Endothelial cell of umbilical vein (primary cell): ENCODE measurements at regions not wholly inside any gene's neighbourhood (a gene's known extent, or its start where the extent isn't known, plus 50 kb on each side); places are given as distances from the start of the nearest gene placed in this dataset.

Experiments used
- BruUV-seq: library from RNA; stranded (reverse); fragments of 400-500 nt; replicated peaks from 2 replicates; lab custom pipeline; 2021; lab: Mats Ljungman, UMichigan
- CTCF ChIA-PET: fragments of 300-600, 350-600 bp; sonication (Branson Sonifier 250); formaldehyde crosslinking; loops from one replicate; lab custom pipeline; 2021; ENCODE audit warnings: antibody characterized with exemption, inconsistent platforms; lab: Charles Lee
- POLR2A ChIA-PET: fragments of 300-600, 350-600 bp; sonication (Branson Sonifier 250); formaldehyde crosslinking; loops from one replicate; lab custom pipeline; 2021; ENCODE audit warnings: antibody characterized with exemption, inconsistent platforms; lab: Charles Lee
- DNase-seq: peaks from one replicate; pipeline ENCODE4 v3.0.0-alpha.2; 2011; ENCODE audit warnings: low read depth, low spot score
- FAIRE-seq: peaks from 2 replicates; lab custom pipeline; 2011; peaks lifted over from hg19 to GRCh38; lab: Jason Lieb, UNC
- H2AFZ ChIP-seq: 2 replicates; pipeline ENCODE4 v1.6.0; 2012; ENCODE audit warnings: low read depth, low read length, control low read depth, inconsistent platforms
- H3K27ac ChIP-seq: 2 replicates; pipeline ENCODE4 v1.5.1; 2011; ENCODE audit warnings: low read depth, mild to moderate bottlenecking, control low read depth, low read length, moderate library complexity; ENCODE audit not compliant: insufficient read depth
- H3K27me3 ChIP-seq, 2 experiments: 2 replicates each; pipeline versions ENCODE4 v1.6.0 to v1.6.1; 2011; ENCODE audit warnings: low read length in 2 of 2, mixed read lengths in 1 of 2; ENCODE audit not compliant: control insufficient read depth in 2 of 2, insufficient read depth in 2 of 2
- H3K36me3 ChIP-seq, 2 experiments: 2 replicates in 1 of 2; 3 replicates in 1 of 2; pipeline ENCODE4 v1.5.1; 2011; ENCODE audit warnings: low read length in 2 of 2, mild to moderate bottlenecking in 1 of 2, moderate library complexity in 1 of 2; ENCODE audit not compliant: control insufficient read depth in 2 of 2, insufficient read depth in 2 of 2; ENCODE audit errors: extremely low read depth in 1 of 2
- H3K4me1 ChIP-seq: 3 replicates; pipeline ENCODE4 v1.5.1; 2011; ENCODE audit warnings: mild to moderate bottlenecking, low read length; ENCODE audit not compliant: control insufficient read depth, insufficient read depth; ENCODE audit errors: extremely low read depth
- H3K4me2 ChIP-seq: 2 replicates; pipeline ENCODE4 v1.6.1; 2011; ENCODE audit warnings: low read length, control low read depth, mixed read lengths; ENCODE audit not compliant: insufficient read depth
- H3K4me3 ChIP-seq, 3 experiments: fragments of 200-600 bp in 1 of 3; sonication (generic), shearing (Covaris generic) in 1 of 3; replicated peaks in 1 of 3; 2 replicates each; pipeline ENCODE4 v1.5.1; 2011 to 2016; ENCODE audit warnings: control low read depth in 3 of 3, low read length in 3 of 3, mild to moderate bottlenecking in 2 of 3, inconsistent platforms in 1 of 3, low read depth in 1 of 3, moderate library complexity in 1 of 3; ENCODE audit not compliant: insufficient read depth in 1 of 3
- H3K79me2 ChIP-seq: 2 replicates; pipeline ENCODE4 v1.6.0; 2012; ENCODE audit warnings: low read length, inconsistent platforms; ENCODE audit not compliant: control insufficient read depth, insufficient read depth
- H3K9ac ChIP-seq: replicated peaks from 2 replicates; pipeline ENCODE3; 2011; ENCODE audit warnings: low read length, control low read depth; ENCODE audit not compliant: insufficient read depth; ENCODE audit errors: extremely low read depth
- H3K9me1 ChIP-seq: replicated peaks from 3 replicates; pipeline ENCODE4 v1.6.0; 2011; ENCODE audit warnings: mild to moderate bottlenecking, low read length; ENCODE audit not compliant: control insufficient read depth, insufficient read depth; ENCODE audit errors: extremely low read depth
- H3K9me3 ChIP-seq: replicated peaks from 2 replicates; pipeline ENCODE4 v1.5.1; 2012; ENCODE audit warnings: low read length, inconsistent platforms; ENCODE audit not compliant: control insufficient read depth, insufficient read depth
- H4K20me1 ChIP-seq: replicated peaks from 2 replicates; pipeline ENCODE3; 2011; ENCODE audit warnings: mild to moderate bottlenecking, low read length; ENCODE audit not compliant: control insufficient read depth, insufficient read depth; ENCODE audit errors: extremely low read depth
- JUN ChIP-seq: IDR thresholded peaks from 2 replicates; pipeline ENCODE4 v1.6.1; 2011; ENCODE audit warnings: borderline replicate concordance, low read depth; ENCODE audit not compliant: insufficient read length, insufficient read depth
- MYC ChIP-seq: IDR thresholded peaks from one replicate; pipeline ENCODE4 v1.6.1; 2011; ENCODE audit warnings: mild to moderate bottlenecking, low read depth, low read length
- POLR2A ChIP-seq: IDR thresholded peaks from 2 replicates; pipeline ENCODE4 v1.6.1; 2012; ENCODE audit warnings: low read depth, mild to moderate bottlenecking, control low read depth, low read length
- dilution Hi-C: fragments of 300-500 bp; cut with MboI; formaldehyde crosslinking; loops from one replicate; pipeline ENCODE4 v1.15.0; 2019; ENCODE audit warnings: low sequenced_read_pairs; ENCODE audit not compliant: extremely low pct_ligation_motif_present
- intact Hi-C: fragments of 100-400 bp; cut with micrococcal nuclease; formaldehyde crosslinking; loops from one replicate; pipeline ENCODE4 v1.10.0; 2022
- TF ChIP-seq, protein P1 (sequence below), 2 donors: IDR thresholded peaks; 1 replicate in 1 of 2; 2 replicates in 1 of 2; pipeline ENCODE4 v1.5.1; 2011; ENCODE audit warnings: low read length in 2 of 2, mild to moderate bottlenecking in 2 of 2, moderate library complexity in 2 of 2, control low read depth in 1 of 2, inconsistent platforms in 1 of 2, low read depth in 1 of 2; ENCODE audit not compliant: insufficient read depth in 1 of 2; ENCODE audit errors: extremely low read depth in 1 of 2

DNA sequence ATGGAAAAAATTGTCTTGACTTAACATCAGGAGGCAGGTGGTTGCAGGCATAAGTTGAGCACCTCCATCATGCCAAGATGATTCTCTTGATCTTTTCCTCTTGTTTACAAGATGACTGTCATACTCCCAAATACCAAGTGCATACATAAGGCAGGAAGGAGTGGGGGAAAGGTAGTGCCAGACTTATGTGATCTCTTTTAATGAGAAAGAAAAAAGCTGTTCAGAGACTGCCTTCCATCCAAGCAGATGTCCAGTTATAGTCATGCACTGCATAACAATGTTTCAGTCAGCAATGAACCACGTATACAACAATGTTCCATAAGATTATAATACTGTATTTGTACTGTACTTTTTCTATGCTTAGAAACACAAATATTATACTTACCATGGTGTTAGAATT lies 135.7 kb downstream of the EHF start:
- POLR2A ChIA-PET, result no interaction called here
- no TSS peak for BruUV-seq
- CTCF ChIA-PET, result interaction anchor here (1.4 kb wide), 1 partner anchor 13 kb away, joined by 3 read pairs; no protein-coding TSS in a partner anchor

DNA sequence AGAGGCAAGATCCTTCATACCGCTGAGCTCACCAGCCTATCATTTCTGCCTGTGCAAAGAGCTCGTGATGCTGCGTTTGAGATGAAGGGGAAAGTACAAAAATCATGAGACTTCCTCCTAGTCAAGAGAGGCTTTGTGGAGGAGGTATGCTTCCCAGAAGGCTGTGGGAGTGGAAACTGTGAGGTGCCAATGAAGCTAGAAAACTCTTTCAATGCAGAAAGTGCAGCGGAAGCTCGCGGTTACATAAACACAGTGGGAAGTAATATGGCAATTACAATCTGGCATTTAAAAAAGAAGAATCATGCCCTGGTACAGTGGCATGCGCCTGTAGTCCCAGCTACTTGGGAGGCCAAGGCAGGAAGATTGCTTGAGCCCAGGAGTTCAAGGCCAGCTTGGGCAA lies 134.8 kb downstream of the EHF start:
- intact Hi-C loops (no loop called here), dilution Hi-C loops (no loop called here)
- Histone ChIP-seq H4K20me1 (no peaks in the 10 kb centered on the region), H3K36me3 (no peaks in the 10 kb centered on the region), H2AFZ (no peak overlapping the region), H3K9ac (no peak overlapping the region), H3K4me2 (no peak overlapping the region), H3K4me3 (no peak overlapping the region), H3K4me1 (no peaks in the 10 kb centered on the region), H3K9me3 (no peaks in the 10 kb centered on the region), H3K27me3 (peaks cover 0 to 5% of the 10 kb centered on the region in 2 experiments), H3K79me2 (no peaks in the 10 kb centered on the region), H3K27ac (no peak overlapping the region), H3K9me1 (no peaks in the 10 kb centered on the region)
- FAIRE-seq, result no peak
- POLR2A ChIA-PET, result no interaction called here
- CTCF ChIA-PET, result interaction anchor here (1.4 kb wide), 1 partner anchor 14 kb away, joined by 3 read pairs; no protein-coding TSS in a partner anchor
- BruUV-seq, result no TSS peak
- TF ChIP-seq POLR2A (no peak), MYC (no peak)
- TF ChIP-seq, protein P1, sequence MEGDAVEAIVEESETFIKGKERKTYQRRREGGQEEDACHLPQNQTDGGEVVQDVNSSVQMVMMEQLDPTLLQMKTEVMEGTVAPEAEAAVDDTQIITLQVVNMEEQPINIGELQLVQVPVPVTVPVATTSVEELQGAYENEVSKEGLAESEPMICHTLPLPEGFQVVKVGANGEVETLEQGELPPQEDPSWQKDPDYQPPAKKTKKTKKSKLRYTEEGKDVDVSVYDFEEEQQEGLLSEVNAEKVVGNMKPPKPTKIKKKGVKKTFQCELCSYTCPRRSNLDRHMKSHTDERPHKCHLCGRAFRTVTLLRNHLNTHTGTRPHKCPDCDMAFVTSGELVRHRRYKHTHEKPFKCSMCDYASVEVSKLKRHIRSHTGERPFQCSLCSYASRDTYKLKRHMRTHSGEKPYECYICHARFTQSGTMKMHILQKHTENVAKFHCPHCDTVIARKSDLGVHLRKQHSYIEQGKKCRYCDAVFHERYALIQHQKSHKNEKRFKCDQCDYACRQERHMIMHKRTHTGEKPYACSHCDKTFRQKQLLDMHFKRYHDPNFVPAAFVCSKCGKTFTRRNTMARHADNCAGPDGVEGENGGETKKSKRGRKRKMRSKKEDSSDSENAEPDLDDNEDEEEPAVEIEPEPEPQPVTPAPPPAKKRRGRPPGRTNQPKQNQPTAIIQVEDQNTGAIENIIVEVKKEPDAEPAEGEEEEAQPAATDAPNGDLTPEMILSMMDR (IDR thresholded peaks at IDR 0.05; ENCODE audit: extremely low read depth in 1 of 2, insufficient read depth in 1 of 2, low read depth in 1 of 2, low read length in 2 of 2), result no peak
- no peak for DNase-seq

More for the DNA sequence above, 135.7 kb downstream of the EHF start:
- Histone ChIP-seq H3K4me1 (no peaks in the 10 kb centered on the region), H3K9me1 (no peaks in the 10 kb centered on the region), H3K9me3 (no peaks in the 10 kb centered on the region), H2AFZ (no peak overlapping the region), H3K79me2 (no peaks in the 10 kb centered on the region), H3K27ac (no peak overlapping the region), H3K27me3 (peaks cover 0 to 5% of the 10 kb centered on the region in 2 experiments), H3K9ac (no peak overlapping the region), H3K36me3 (no peaks in the 10 kb centered on the region), H3K4me3 (no peak overlapping the region), H4K20me1 (no peaks in the 10 kb centered on the region), H3K4me2 (no peak overlapping the region)
- no peak for FAIRE-seq
- intact Hi-C loops (no loop called here), dilution Hi-C loops (no loop called here)
- no peak for DNase-seq
- TF ChIP-seq MYC (no peak), JUN (no peak)
